ENCODE measurements at regions not wholly inside any gene's neighbourhood (a gene's known extent, or its start where the extent isn't known, plus 50 kb on each side); places are given as distances from the start of the nearest gene placed in this dataset.

DNA sequence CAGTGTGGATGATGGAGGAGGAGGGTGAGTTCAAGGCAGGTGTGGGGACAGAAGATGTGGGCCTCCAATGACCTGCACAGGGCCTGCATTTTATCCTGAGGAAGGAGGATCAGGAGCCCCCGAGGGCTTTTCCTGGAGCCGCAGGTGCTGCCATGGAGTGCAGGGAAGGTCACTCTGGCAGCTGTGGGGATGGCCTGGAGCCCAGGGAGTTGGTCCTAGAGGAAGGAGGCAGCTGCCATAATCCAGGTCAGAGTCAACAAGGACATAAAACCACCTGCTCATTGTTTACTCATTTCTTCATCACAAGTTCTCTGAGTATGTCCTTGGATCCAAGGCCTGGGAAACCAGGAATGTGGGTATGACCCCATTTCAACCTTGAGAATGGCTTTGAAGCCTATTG lies 87.2 kb downstream of the SCGB2B2 start:
- no peaks in the 10 kb centered on the region for H3K36me3 ChIP-seq (ENCODE audit: control insufficient read depth, insufficient read depth, low read length)
- H3K4me3 ChIP-seq (ENCODE audit: low read depth, low read length): no peak overlapping the region
- no peaks in the 10 kb centered on the region for H3K27me3 ChIP-seq (ENCODE audit: control insufficient read depth, insufficient read depth, low read length)
- TF ChIP-seq, protein P1, sequence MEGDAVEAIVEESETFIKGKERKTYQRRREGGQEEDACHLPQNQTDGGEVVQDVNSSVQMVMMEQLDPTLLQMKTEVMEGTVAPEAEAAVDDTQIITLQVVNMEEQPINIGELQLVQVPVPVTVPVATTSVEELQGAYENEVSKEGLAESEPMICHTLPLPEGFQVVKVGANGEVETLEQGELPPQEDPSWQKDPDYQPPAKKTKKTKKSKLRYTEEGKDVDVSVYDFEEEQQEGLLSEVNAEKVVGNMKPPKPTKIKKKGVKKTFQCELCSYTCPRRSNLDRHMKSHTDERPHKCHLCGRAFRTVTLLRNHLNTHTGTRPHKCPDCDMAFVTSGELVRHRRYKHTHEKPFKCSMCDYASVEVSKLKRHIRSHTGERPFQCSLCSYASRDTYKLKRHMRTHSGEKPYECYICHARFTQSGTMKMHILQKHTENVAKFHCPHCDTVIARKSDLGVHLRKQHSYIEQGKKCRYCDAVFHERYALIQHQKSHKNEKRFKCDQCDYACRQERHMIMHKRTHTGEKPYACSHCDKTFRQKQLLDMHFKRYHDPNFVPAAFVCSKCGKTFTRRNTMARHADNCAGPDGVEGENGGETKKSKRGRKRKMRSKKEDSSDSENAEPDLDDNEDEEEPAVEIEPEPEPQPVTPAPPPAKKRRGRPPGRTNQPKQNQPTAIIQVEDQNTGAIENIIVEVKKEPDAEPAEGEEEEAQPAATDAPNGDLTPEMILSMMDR (IDR thresholded peaks at IDR 0.05; ENCODE audit: insufficient read depth, low read length, severe bottlenecking): no peak
- peak; percentile 64 for FAIRE-seq
- no peak for DNase-seq (ENCODE audit: low read depth)

DNA sequence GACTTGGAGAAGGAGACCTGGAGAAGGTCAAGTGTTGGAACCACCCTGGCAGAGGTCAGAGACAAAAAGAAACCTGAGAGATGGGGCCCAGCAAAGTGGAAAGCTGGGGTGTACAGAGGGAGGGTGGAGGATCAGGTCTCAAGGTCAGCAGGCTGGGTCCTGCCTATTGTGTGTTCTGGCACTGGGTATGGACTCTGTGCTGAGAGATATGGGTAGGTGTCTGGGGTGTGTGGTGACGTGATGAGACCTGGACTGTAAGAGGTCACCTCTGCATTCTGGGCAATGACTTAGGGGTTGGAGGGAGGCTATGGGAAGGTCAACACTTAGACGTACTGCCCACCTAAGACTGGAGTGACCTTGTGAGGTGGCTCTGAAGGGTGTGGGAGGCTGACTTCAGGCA lies 88.1 kb downstream of the SCGB2B2 start:
- H3K27me3 ChIP-seq (ENCODE audit: control insufficient read depth, insufficient read depth, low read length): no peaks in the 10 kb centered on the region
- H3K36me3 ChIP-seq (ENCODE audit: control insufficient read depth, insufficient read depth, low read length): no peaks in the 10 kb centered on the region
- TF ChIP-seq, protein P1 (IDR thresholded peaks at IDR 0.05; ENCODE audit: insufficient read depth, low read length, severe bottlenecking): no peak
- H3K4me3 ChIP-seq (ENCODE audit: low read depth, low read length): no peak overlapping the region
- FAIRE-seq (peak; percentile 66), DNase-seq (ENCODE audit: low read depth) (no peak)

DNA sequence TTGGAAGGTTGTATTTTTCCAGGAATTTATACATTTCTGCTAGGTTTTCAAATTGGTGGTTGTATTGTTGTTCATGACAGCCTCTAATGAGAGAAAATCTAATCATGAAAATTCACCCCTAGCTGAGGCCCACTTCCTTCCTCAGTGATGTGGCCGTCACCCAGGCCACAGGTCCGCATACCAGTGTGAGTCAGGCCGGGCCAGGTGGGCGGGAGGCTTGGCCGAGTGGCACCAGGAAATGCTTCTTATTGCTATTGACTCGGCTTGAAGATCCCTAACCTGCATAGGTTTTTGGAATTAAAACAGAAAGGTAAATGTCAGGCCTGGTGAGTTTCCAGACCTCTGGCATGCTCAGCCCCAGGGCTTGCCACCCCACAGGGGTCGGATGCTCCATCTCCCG lies 88.7 kb downstream of the SCGB2B2 start:
- FAIRE-seq (peak; percentile 23), DNase-seq (ENCODE audit: low read depth) (peak; percentile 14)
- TF ChIP-seq, protein P1 (IDR thresholded peaks at IDR 0.05; ENCODE audit: insufficient read depth, low read length, severe bottlenecking): no peak
- Histone ChIP-seq H3K36me3 (ENCODE audit: control insufficient read depth, insufficient read depth, low read length) (no peaks in the 10 kb centered on the region), H3K4me3 (ENCODE audit: low read depth, low read length) (no peak overlapping the region), H3K27me3 (ENCODE audit: control insufficient read depth, insufficient read depth, low read length) (no peaks in the 10 kb centered on the region)

DNA sequence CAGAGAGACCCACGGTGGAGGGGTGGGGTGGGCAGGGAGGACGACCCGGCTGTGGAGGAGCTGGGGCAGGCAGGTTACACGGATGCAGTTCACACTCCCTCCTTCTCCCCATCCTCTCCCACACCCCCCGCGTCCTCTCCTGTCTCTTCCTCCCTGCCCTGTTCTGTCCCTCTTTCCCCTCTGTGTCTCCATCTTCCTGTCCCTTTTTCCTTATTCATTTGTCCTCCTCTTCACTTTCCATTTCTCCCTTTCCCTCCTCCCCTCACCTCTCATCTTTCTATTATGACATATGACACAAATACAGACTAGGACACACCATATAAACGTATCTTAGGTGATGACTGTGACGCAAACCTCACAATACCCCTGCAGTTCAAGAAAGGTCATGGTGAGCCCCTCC lies 96.6 kb downstream of the SCGB2B2 start:
- Histone ChIP-seq H3K36me3 (ENCODE audit: control insufficient read depth, insufficient read depth, low read length) (no peaks in the 10 kb centered on the region), H3K27me3 (ENCODE audit: control insufficient read depth, insufficient read depth, low read length) (no peaks in the 10 kb centered on the region), H3K4me3 (ENCODE audit: low read depth, low read length) (no peak overlapping the region)
- no peak for DNase-seq (ENCODE audit: low read depth)
- TF ChIP-seq, protein P1 (IDR thresholded peaks at IDR 0.05; ENCODE audit: insufficient read depth, low read length, severe bottlenecking): no peak
- no peak for FAIRE-seq

DNA sequence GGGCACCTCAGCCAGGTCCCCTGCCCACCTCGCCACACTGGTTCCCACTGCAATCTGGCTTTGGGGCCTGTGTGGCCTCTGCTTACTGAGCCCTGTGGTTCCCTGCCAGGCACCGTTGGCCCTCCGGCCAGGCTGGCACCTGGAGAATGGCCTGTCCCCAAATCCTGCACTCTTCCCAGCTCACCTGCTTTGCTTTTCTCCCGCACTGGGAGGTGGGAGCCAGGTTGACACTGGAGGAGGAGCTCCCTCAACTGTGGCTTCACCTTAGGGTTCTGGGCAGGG lies 97.0 kb downstream of the SCGB2B2 start:
- H3K36me3 ChIP-seq (ENCODE audit: control insufficient read depth, insufficient read depth, low read length): no peaks in the 10 kb centered on the region
- DNase-seq (ENCODE audit: low read depth) (no peak), FAIRE-seq (no peak)
- TF ChIP-seq, protein P1 (IDR thresholded peaks at IDR 0.05; ENCODE audit: insufficient read depth, low read length, severe bottlenecking): no peak
- H3K27me3 ChIP-seq (ENCODE audit: control insufficient read depth, insufficient read depth, low read length): no peaks in the 10 kb centered on the region
- no peak overlapping the region for H3K4me3 ChIP-seq (ENCODE audit: low read depth, low read length)

- FAIRE-seq (no peak), DNase-seq (ENCODE audit: low read depth) (no peak)
Measured at GRCh38 chr19:34579281-34580054, 97.5 kb downstream of the SCGB2B2 start.

More at GRCh38 chr19:34579281-34580054, 97.5 kb downstream of the SCGB2B2 start:
- no peak overlapping the region for H3K4me3 ChIP-seq (ENCODE audit: low read depth, low read length)
- no peaks in the 10 kb centered on the region for H3K36me3 ChIP-seq (ENCODE audit: control insufficient read depth, insufficient read depth, low read length)
- H3K27me3 ChIP-seq (ENCODE audit: control insufficient read depth, insufficient read depth, low read length): no peaks in the 10 kb centered on the region
- TF ChIP-seq, protein P1 (IDR thresholded peaks at IDR 0.05; ENCODE audit: insufficient read depth, low read length, severe bottlenecking): no peak
